Transverse colon (tissue), 4 donors: ENCODE measurements at regions not wholly inside any gene's neighbourhood (a gene's known extent, or its start where the extent isn't known, plus 50 kb on each side); places are given as distances from the start of the nearest gene placed in this dataset.
"Not testable (repeated sequence)": the region's sequence is repeated elsewhere in the genome, so short reads cannot be mapped to it uniquely, and the experiment has no call there.

Experiments used
- DNase-seq: peaks from one replicate; pipeline ENCODE4 v3.0.0-alpha.2; 2019
- H3K27ac ChIP-seq, 4 donors: fragments of 200-600 bp; sonication (generic); 2 replicates each; pipeline ENCODE4 v1.5.1; 2016 to 2018; ENCODE audit warnings: inconsistent platforms in 4 of 4
- H3K27me3 ChIP-seq: fragments of 200-600 bp; sonication (generic); 2 replicates; pipeline ENCODE4 v1.5.1; 2017; ENCODE audit warnings: inconsistent platforms
- H3K36me3 ChIP-seq, 4 donors: fragments of 200-600 bp; sonication (generic); 2 replicates each; pipeline ENCODE4 v1.5.1; 2017 to 2019; ENCODE audit warnings: inconsistent platforms in 4 of 4
- H3K4me1 ChIP-seq, 4 donors: fragments of 200-600 bp; sonication (generic); 2 replicates each; pipeline ENCODE4 v1.5.1; 2017 to 2020; ENCODE audit warnings: inconsistent platforms in 4 of 4
- H3K4me3 ChIP-seq, 4 donors: fragments of 200-600 bp; sonication (generic); 1 replicate in 1 of 4; 2 replicates in 3 of 4; pipeline versions ENCODE4 v1.5.1 to v1.6.1; 2017 to 2019; ENCODE audit warnings: inconsistent platforms in 4 of 4
- H3K9me3 ChIP-seq, 2 donors: fragments of 200-600 bp; sonication (generic); 2 replicates each; pipeline ENCODE4 v1.5.1; 2017 to 2019; ENCODE audit warnings: inconsistent platforms in 2 of 2
- CTCF ChIP-seq, 5 experiments: fragments of 200-600 bp in 3 of 5; fragments of 450-650 bp in 2 of 5; sonication (generic) in 3 of 5; IDR thresholded peaks; 1 replicate in 2 of 5; 2 replicates in 3 of 5; pipeline ENCODE4 v1.5.1; 2016 to 2017; ENCODE audit warnings: antibody characterized with exemption in 5 of 5, inconsistent platforms in 3 of 5, mild to moderate bottlenecking in 2 of 5, moderate library complexity in 1 of 5
- EP300 ChIP-seq: sonication (generic); formaldehyde crosslinking; IDR thresholded peaks from one replicate; pipeline ENCODE4 v1.6.1; 2017; ENCODE audit warnings: antibody characterized with exemption, low read depth
- POLR2A ChIP-seq: fragments of 450-650 bp; IDR thresholded peaks from one replicate; pipeline ENCODE4 v1.6.1; 2016; ENCODE audit warnings: antibody characterized with exemption, mild to moderate bottlenecking, moderate library complexity
- POLR2AphosphoS5 ChIP-seq, 3 donors: sonication (generic); formaldehyde crosslinking; IDR thresholded peaks; one replicate each; pipeline ENCODE4 v1.6.1; 2016; ENCODE audit warnings: antibody characterized with exemption in 3 of 3
- WGBS, 2 donors: methylation state at CpG; one replicate each; pipeline ENCODE4 v1.1.5; 2018; ENCODE audit warnings: low coverage in 1 of 2; 5-methylcytosine and 5-hydroxymethylcytosine counted together
- in situ Hi-C, 4 donors: fragments of 200-750 bp; cut with MboI; loops; one replicate each; pipeline versions ENCODE4 v1.15.0 to v1.15.1; 2017; ENCODE audit warnings: low sequenced_read_pairs in 3 of 4, low pct_ligation_motif_present in 1 of 4, low pct_unique_long_range_greater_than_20kb in 1 of 4
- intact Hi-C: fragments of 100-400 bp; cut with DNase I; formaldehyde crosslinking; loops from one replicate; pipeline ENCODE4 v1.15.1; 2023; ENCODE audit warnings: low total_unique reads

- no peaks in the 10 kb centered on the region for H3K27me3 ChIP-seq
- intact Hi-C loops, result no loop called here
- TF ChIP-seq EP300 (no peak), POLR2A (no peak), CTCF (IDR thresholded peaks at IDR 0.05) (no peak), POLR2AphosphoS5 (IDR thresholded peaks at IDR 0.05) (no peak)
- no peaks in the 10 kb centered on the region for H3K9me3 ChIP-seq
- no peak overlapping the region for H3K27ac ChIP-seq
- no peak overlapping the region for H3K4me3 ChIP-seq
- H3K36me3 ChIP-seq, result no peaks in the 10 kb centered on the region
- no peak for DNase-seq
- in situ Hi-C loops, result loop anchor here in 1 of 4 donors (25.0 kb wide), 1 partner anchor 100 kb away; no protein-coding TSS in a partner anchor
- H3K4me1 ChIP-seq, result no peaks in the 10 kb centered on the region
These were observed 107.0 kb upstream of the AR start for GRCh38 chrX:67436867-67437266.

GRCh38 chrX:67437821-67438220, 106.0 kb upstream of the AR start:
- in situ Hi-C loops, result loop anchor here in 1 of 4 donors (25.0 kb wide), 1 partner anchor 101 kb away; no protein-coding TSS in a partner anchor
- Histone ChIP-seq H3K27ac (no peak overlapping the region), H3K36me3 (no peaks in the 10 kb centered on the region), H3K4me3 (no peak overlapping the region), H3K27me3 (no peaks in the 10 kb centered on the region), H3K4me1 (no peaks in the 10 kb centered on the region), H3K9me3 (no peaks in the 10 kb centered on the region)
- intact Hi-C loops, result no loop called here
- WGBS, 2 donors, result 56 to 73% methylated on average over 3 of the region's 3 CpGs
- TF ChIP-seq POLR2AphosphoS5 (IDR thresholded peaks at IDR 0.05) (no peak), CTCF (IDR thresholded peaks at IDR 0.05) (no peak), POLR2A (no peak), EP300 (no peak)
- no peak for DNase-seq

- H3K27me3 ChIP-seq, H3K36me3 ChIP-seq, H3K27ac ChIP-seq, in situ Hi-C loops, H3K9me3 ChIP-seq, DNase-seq, intact Hi-C loops, H3K4me3 ChIP-seq, H3K4me1 ChIP-seq: not testable (repeated sequence)
- WGBS, 2 donors, result 53 to 75% methylated on average over 2 to 3 of the region's 3 CpGs
These were observed 68.6 kb upstream of the AR start for GRCh38 chrX:67475259-67475658.

GRCh38 chrX:67480789-67481188, 63.0 kb upstream of the AR start:
- TF ChIP-seq CTCF (IDR thresholded peaks at IDR 0.05) (no peak), POLR2A (no peak), POLR2AphosphoS5 (IDR thresholded peaks at IDR 0.05) (no peak)

More at GRCh38 chrX:67480789-67481188, 63.0 kb upstream of the AR start:
- Histone ChIP-seq H3K36me3 (no peaks in the 10 kb centered on the region), H3K4me3 (no peak overlapping the region), H3K27ac (no peak overlapping the region), H3K9me3 (no peaks in the 10 kb centered on the region), H3K27me3 (no peaks in the 10 kb centered on the region), H3K4me1 (no peaks in the 10 kb centered on the region)
- no peak for DNase-seq
- intact Hi-C loops, result no loop called here
- in situ Hi-C loops, result no loop called here
- 61% methylated on average over 3 of the region's 3 CpGs; no CpG with 5 or more reads in 1 of the 2 donors for WGBS, 2 donors
